ENCODE measurements at regions not wholly inside any gene's neighbourhood (a gene's known extent, or its start where the extent isn't known, plus 50 kb on each side); places are given as distances from the start of the nearest gene placed in this dataset.

- TF ChIP-seq POLR2A (IDR thresholded peaks at IDR 0.05; ENCODE audit: low read depth, low read length) (no peak), CTCF (IDR thresholded peaks at IDR 0.05; ENCODE audit: extremely low read depth in 1 of 2, insufficient read depth in 1 of 2, low read depth in 1 of 2, low read length in 2 of 2) (no peak), EZH2 (IDR thresholded peaks at IDR 0.05; ENCODE audit: borderline replicate concordance, low read depth, low read length, severe bottlenecking) (no peak)
Observed at GRCh38 chr15:96542130-96542770, 211.8 kb downstream of the NR2F2 start.

Measured in endothelial cell of umbilical vein (primary cell).